Activated CD8-positive, alpha-beta memory T cell treated with anti-CD3 and anti-CD28 coated beads, Interleukin-2, amount 50 U/mL, for 48 hours (primary cell): ENCODE measurements at regions not wholly inside any gene's neighbourhood (a gene's known extent, or its start where the extent isn't known, plus 50 kb on each side); places are given as distances from the start of the nearest gene placed in this dataset.

Experiments
- DNase-seq: peaks from one replicate; pipeline ENCODE4 v3.0.0-alpha.2; 2020

- no peak for DNase-seq
These were observed 77.0 kb upstream of the SPATA12 start for GRCh38 chr3:56983427-56983826.

DNA sequence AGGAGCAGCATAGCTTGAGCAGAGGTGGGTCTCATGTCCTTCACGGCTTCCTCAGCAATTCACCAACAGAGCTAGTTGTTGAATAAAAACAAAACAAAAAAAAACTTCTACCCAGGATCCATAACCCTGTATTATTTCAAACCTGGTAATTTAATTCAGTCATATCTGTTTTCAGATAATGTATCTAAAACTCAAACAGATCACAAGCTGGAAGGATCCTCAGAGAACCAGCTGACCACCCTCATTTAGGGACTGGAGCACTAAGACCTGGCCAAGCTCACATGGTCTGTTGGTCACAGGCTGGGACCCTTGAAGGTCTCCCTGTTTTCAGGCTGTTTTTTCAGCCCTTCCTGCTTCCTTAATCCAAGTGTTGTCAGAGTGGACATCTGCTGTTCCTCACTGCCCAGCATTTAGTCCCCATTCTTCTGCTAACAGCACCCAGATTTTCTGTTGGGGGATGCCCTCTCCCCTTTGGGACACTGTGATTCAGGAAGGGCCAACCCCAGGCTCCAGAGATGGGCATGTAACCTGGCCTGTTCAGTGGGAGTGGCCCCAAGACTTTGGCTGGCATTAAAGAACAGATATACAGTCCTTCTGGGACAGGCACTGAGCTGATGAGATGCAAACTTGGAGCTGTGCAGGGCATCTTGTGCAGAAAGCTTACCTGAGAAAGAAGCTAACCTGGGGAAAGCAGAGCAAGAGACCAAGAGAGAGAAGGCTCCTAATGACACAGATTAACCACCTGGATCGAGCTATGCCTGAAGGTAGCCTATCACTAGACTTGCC lies 78.8 kb upstream of the SPATA12 start:
- DNase-seq: no peak

DNA sequence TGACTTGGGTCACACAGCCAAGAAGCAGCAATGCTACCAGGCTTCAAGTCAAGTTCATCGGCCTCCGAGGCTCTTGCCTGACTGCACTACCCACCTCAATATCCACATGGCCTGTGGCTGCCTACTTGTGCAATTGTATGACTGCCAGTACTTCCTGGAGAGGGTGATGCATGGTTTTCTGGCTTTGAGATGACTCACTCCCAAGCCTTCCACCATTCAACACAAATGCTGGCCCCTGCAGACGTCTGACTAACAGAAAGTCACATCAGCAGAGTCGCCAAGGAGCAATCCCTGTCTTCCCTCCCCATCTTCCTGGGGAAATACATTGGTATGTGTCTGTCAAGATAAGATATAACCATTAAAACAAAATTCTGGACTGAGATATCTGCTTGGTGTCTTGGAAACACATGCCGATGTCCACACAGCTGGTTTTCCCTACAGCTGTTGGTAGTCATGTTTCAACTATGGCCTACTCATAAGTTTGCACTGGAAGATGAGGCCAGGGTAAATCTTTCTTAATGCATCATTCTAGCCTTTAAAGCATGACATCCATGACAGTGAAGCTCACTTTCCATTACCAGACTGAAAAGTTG lies 79.6 kb upstream of the SPATA12 start:
- DNase-seq: peak; percentile 77

DNA sequence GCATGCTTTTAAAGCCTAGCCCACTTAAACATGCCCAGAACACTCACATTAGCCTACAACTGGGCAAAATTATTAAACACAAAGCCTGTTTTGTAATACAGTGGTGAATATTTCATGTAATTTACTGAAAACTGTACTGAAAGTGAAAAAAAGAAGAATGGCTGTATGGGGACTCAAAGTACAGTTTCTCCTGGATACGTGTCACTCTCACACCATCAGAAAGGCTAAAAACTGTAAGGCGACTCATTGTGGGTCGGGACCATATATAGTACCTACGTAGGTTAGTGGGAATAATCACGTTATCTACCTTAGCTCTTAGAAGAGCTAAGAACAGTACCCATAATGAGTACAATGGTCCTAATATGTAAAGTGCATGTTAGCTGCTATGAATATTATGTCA lies 80.2 kb upstream of the SPATA12 start:
- no peak for DNase-seq

DNA sequence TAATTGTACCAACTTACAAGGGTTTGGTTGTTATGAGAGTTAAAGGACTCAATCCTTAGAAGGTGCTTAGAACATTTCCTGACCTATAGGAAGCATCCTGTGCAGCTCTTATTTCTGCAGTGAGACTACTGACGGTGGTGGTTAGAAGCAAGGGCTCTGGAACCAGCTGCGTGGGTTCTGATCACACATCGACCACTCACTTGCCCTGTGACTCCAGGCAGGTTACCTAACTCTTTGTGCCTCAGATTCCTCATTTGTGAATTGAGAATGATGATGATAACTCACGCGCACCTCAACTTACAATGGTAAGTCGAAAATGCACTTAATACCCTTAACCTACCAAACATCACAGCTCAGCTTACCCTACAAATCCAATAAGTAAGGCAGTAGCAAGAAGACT lies 80.7 kb upstream of the SPATA12 start:
- DNase-seq: no peak

DNA sequence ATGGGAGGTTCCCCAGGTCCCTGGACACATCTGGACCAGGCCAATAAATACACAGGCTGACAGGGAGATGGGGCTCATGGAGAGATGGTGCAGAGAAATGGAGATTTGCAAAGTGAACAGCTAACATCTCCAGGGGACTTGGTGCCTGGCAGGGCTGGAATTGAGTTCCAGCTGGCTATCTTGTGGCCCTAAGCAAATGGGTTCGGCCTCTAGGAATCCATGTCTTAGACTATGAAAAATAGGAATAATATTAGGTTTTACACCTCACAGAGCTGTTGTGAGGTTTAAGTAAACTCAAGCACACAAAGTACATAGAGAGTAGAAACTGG lies 82.9 kb upstream of the SPATA12 start:
- DNase-seq: no peak

GRCh38 chr3:56976651-56977560 lies 83.6 kb upstream of the SPATA12 start:
- DNase-seq: no peak

GRCh38 chr3:56975567-56975966 lies 84.9 kb upstream of the SPATA12 start:
- DNase-seq: no peak

DNA sequence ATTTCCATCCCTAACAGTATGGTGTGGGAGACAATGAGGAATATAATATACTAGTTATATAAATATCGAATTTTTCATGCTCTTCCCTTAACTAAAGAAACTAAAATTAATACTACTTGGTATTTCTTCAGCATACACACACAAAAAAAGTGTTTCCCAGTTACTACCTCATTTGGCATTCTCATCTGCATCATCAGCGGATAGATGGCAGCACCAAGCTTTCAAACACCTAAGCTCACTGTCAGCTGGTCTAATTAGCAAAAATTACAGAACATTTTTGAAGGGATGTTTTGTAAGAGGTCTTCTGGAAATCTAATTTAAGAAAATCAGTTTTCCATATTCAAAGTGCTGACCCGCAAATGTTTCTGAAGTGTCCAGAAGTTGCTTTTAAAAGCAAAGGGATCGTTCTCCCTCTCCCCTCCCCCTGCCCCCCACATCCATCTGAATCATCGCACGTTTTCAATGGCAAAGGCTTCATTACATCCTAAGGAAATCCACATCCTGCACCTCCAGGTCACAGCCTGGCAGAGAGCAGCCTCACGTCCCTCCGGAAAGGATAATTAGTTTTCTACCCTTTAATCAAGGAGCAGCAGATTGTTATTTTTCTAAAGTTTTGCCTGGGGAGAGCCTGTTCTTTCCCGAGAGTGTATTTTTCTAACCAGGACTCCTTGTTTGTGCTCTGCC lies 86.1 kb upstream of the SPATA12 start:
- no peak for DNase-seq

GRCh38 chr3:56971816-56972215 lies 88.6 kb upstream of the SPATA12 start:
- no peak for DNase-seq

DNA sequence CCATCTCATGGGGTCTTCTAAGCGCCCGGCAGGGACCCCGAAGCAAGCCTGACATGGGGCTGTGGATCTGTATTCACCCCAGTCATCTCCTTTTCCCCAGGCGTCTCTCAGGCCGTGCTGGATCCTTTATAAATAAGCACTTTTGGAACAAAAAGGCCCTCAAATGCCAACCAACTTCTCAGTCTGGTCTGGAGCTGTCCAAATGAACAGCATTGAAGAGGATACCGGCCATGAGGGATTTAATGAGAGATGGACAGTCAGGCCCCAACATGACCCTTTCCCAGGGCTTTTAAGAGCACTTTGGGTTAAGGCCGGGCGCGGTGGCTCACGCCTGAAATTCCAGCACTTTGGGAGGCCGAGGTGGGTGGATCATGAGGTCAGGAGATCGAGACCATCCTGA lies 89.2 kb upstream of the SPATA12 start:
- DNase-seq: no peak

- no peak for DNase-seq
These were observed 90.0 kb upstream of the SPATA12 start for GRCh38 chr3:56970461-56970879.

- DNase-seq: no peak
These were observed 90.6 kb upstream of the SPATA12 start for GRCh38 chr3:56969851-56970250.

DNA sequence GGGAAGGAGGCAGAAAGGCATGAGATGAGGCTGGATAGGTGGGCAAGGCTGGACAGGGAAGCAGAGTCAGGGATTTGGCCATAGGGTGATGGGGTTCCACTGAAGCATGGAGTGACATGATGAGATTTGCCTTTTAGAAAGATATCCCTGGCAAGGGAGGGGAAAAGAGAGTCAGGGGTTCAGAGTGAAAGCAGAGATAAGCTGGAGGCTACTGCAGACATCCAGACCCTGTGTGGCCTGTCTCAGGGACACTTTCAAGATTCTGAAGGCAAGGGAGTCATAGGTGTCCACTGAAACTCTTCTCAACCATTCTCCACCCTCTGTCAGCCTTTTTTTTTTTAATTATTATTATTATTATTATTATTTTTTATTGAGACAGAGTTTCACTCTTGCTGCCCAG lies 94.0 kb upstream of the SPATA12 start:
- DNase-seq: no peak

- DNase-seq: no peak
These were observed 94.4 kb upstream of the SPATA12 start for GRCh38 chr3:56966104-56966503.

- no peak for DNase-seq
These were observed 97.5 kb upstream of the SPATA12 start for GRCh38 chr3:56962922-56963321.

DNA sequence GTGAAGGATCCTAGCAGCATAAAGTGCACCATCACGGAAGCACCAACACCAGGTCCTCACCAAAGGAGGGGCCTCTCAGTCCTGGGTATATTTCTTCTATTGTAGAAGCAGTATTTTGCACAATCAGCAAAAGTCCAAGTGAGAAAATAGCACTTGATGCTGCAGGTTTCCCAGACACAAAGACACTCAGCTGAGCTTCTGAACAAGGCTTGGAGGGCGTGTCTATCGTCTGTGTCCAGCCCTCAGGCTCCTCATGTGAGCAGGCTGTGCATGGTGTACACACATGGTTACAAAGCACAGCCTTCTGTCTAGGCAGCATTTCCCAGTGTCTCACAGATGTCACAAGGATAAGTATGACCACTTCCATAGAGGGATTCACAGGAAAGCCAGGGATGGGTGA lies 98.3 kb upstream of the SPATA12 start:
- DNase-seq: no peak

DNA sequence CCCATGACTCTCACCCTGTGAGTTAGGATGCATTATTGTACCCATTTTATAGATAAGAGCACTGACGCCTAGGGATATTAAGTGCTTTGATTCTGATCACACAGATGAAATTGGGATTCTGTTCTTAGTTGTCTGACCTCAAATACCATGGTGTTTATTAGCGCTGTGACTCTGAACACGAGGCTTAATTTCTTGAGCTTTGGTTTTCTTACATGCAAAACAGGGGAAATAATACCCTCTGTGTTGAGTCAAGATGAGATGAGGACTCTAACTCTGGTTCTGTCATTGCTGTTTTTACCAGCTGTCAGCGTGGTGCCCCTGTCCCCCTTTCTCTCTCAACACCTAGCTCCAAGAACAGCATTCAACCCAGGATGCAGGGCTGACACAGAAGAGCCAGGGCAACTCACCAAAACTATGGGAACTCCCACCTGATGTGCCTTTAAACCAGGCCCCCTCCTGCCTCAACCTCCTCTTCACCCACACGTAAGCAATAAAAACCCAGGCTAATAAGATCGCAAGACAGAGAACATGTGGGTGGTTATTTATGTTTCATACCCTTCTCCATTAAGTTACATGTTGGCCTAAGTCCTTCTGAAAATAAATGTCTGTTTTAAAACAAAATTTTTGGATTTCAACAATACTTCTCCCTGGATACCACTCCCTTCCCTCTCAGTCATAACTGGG lies 100.1 kb upstream of the SPATA12 start:
- no peak for DNase-seq

- DNase-seq: no peak
These were observed 101.6 kb upstream of the SPATA12 start for GRCh38 chr3:56958879-56959278.

DNA sequence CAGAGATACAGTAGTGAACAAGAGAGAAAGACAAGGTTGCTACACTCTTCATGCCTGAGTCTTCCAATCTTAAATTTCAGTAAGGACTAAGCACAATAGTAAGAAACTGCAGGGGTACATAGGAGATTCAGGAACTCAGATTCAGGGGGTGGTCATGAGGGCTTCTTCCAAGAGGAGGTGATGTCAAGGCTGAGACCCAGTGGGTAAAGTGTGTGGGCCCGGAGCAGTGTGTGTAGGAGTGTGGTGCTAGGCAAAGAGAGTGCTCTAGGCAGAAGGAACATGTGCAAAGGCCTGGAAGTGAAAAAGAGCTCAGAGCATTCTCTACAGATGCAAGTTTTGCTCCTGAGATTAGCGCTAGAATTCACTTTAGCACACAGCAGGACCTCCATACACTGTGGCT lies 102.9 kb upstream of the SPATA12 start:
- no peak for DNase-seq

DNA sequence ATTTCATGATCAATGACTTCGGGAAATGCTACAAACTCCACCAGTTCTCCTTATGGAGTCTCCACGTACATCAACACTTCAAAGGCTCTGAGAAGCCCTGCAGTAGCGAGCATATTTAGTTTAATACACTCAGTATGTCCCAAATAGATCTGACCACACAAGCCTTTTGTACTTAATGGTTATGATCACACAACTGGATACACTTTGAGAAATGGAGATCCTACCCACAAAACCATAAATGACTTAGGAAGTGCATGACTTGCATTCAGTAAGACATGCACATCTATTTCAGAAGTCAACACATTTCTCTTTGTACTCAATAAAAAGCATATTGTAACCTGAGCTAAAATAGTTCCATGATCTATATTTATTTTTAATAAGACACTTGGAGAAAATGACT lies 103.6 kb upstream of the SPATA12 start:
- no peak for DNase-seq

DNA sequence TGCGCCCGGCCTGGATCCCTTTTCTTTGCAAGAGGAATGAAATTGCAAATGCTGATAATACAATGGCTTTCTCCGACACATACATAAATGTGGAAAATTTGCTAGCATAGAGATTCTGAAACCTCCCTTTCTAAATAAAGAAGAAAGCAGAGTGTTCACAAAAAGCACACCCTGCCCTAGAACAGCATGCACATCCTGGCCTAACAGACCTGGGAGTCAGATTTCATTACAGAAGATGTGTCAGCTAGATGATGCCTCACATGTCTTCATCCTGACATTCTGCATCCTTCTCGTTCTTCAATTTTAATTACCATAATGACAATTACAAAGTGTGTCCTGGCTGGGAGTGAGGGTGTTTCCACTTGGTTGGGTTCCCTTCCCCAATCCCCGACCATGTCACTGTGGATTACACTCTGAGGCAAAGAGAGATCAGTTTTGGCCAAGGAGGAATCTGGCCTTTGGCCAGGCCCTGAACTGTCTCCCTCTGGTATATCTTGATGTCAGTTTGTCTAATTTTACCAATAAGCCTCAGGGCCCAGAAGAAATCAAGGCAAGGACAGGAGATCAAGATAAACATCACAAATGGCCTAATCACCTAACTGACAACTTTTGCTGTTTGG lies 104.9 kb upstream of the SPATA12 start:
- DNase-seq: no peak
